Neural crest cell (in vitro differentiated cells): ENCODE measurements at regions not wholly inside any gene's neighbourhood (a gene's known extent, or its start where the extent isn't known, plus 50 kb on each side); places are given as distances from the start of the nearest gene placed in this dataset.

Experiments used
- DNase-seq: peaks from one replicate; pipeline ENCODE4 v3.0.0; 2021; ENCODE audit warnings: low read depth, mixed read lengths, low spot score
- H3K27ac Mint-ChIP-seq: one replicate; pipeline ENCODE4 v1.8.0; 2021; ENCODE audit warnings: mild to moderate bottlenecking, mixed read lengths; ENCODE audit not compliant: unreplicated experiment
- H3K27me3 Mint-ChIP-seq: 2 replicates; pipeline ENCODE4 v1.8.0; 2021; ENCODE audit warnings: low read depth, mild to moderate bottlenecking, mixed read lengths
- H3K36me3 Mint-ChIP-seq: 2 replicates; pipeline ENCODE4 v1.8.0; 2021; ENCODE audit warnings: low read depth, mild to moderate bottlenecking, mixed read lengths
- H3K4me1 Mint-ChIP-seq: 2 replicates; pipeline ENCODE4 v1.8.0; 2021; ENCODE audit warnings: mixed read lengths
- H3K4me3 Mint-ChIP-seq: one replicate; pipeline ENCODE4 v1.8.0; 2021; ENCODE audit warnings: mild to moderate bottlenecking, mixed read lengths
- H3K9me3 Mint-ChIP-seq: 2 replicates; pipeline ENCODE4 v1.8.0; 2021; ENCODE audit warnings: mixed read lengths
- CTCF ChIP-seq: fragments of 200-600 bp; sonication (generic); conservative IDR thresholded peaks from 2 replicates; pipeline ENCODE4 v1.5.0; 2021; ENCODE audit warnings: antibody characterized with exemption, mild to moderate bottlenecking

DNA sequence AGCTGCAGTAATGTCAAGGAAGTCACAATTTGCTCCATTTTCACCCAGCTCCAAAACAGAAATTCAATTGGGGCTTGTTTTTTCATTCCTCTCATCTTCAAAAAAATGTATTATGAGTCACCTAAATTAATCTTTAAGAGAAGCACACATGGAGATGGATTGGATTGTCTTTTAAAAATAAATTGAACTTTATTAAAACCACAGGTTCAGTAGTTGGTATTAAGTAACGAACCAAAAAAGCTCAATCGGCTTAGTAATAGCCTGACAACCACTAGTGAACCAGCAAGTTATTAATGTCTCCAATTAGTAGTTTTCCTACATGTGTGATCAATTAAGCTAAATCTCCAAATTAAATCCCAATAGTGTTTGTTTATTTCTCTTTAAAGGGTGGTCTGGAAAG lies 283.5 kb upstream of the GIMD1 start:
- H3K27me3 Mint-ChIP-seq = no peaks in the 10 kb centered on the region
- no peak for TF ChIP-seq CTCF
- no peak overlapping the region for H3K4me3 Mint-ChIP-seq

GRCh38 chr4:106650701-106651100 lies 282.1 kb upstream of the GIMD1 start:
- no peak for DNase-seq
- no peak overlapping the region for H3K4me3 Mint-ChIP-seq
- no peak for TF ChIP-seq CTCF
- no peaks in the 10 kb centered on the region for H3K36me3 Mint-ChIP-seq
- H3K9me3 Mint-ChIP-seq = peaks cover 9% of the 10 kb centered on the region
- H3K27ac Mint-ChIP-seq = no peak overlapping the region
- H3K4me1 Mint-ChIP-seq = no peaks in the 10 kb centered on the region
- H3K27me3 Mint-ChIP-seq = peaks cover under 1% of the 10 kb centered on the region

More for the DNA sequence above, 283.5 kb upstream of the GIMD1 start:
- Mint-ChIP-seq H3K27ac (no peak overlapping the region), H3K4me1 (no peaks in the 10 kb centered on the region), H3K9me3 (peaks cover 9% of the 10 kb centered on the region), H3K36me3 (no peaks in the 10 kb centered on the region)
- DNase-seq = no peak

DNA sequence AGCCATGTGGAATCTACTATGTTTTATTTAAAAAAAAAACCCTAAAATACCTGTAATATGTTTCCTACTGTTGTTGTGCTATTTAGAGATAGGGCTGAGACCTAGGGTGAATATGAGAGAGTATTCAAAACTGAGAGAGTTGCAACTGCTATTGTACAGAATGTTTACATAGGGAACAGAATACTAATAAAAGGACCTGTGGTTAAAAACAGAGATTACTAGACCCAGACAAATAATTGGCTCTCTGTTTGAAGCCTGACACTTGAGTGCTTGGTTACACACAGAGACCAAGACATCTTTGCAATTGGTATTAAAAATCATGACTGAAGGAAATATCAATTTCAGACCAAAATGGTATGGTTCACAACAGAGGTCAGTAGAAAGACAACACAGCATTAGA lies 278.9 kb upstream of the GIMD1 start:
- no peak for TF ChIP-seq CTCF
- Mint-ChIP-seq H3K27ac (no peak overlapping the region), H3K36me3 (no peaks in the 10 kb centered on the region), H3K9me3 (peaks cover 9% of the 10 kb centered on the region), H3K4me3 (no peak overlapping the region), H3K4me1 (no peaks in the 10 kb centered on the region), H3K27me3 (peaks cover 2% of the 10 kb centered on the region)
- DNase-seq = no peak

DNA sequence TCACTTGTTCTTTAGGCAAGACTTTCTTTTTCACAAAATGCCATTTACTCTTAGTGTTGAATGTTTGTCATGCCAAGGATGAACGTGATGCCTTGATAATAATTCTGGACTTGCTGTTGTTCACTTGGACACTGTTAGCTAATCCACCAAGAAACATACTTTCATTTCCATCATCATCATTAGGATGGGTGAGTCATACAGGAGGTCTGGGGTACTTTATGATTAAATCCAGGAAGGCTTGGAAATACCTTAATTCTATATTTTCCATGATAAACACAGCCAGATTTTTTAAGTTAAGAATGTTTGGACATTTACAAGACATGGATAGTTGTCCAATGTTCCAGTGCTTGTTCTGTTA lies 260.7 kb upstream of the GIMD1 start:
- Mint-ChIP-seq H3K4me1 (no peaks in the 10 kb centered on the region), H3K9me3 (no peaks in the 10 kb centered on the region), H3K36me3 (no peaks in the 10 kb centered on the region), H3K4me3 (no peak overlapping the region), H3K27me3 (no peaks in the 10 kb centered on the region), H3K27ac (no peak overlapping the region)
- TF ChIP-seq CTCF = no peak
- no peak for DNase-seq

DNA sequence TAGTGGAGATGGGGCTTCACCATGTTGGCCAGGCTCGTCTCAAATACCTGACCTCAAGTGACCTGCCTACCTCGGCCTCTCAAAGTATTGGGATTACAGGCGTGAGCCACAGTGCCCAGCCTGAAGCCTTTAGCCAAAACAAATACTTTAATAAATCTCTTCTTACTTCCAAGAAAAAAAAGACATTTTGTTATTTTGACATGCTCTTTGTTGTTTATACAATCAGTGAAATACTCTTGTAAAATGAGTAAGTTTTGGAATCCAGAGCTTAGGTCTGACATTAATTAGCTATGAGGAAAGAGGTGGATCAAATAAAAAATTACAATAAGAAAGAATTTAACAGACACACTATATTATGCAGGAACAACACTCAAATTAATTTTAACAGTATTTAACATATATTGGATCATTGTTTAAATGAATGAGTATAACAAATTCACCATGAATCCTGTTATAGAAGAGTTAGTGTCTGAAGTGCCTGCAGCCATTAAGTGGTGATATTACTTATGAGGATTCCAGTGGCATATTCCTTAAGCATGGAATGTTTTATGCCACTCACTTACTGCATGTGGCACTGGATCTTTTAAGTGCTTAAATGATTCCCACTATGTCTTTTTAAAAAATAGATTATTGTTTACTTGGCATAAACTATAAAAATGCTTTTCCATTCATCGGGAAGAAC lies 260.1 kb upstream of the GIMD1 start:
- no peaks in the 10 kb centered on the region for H3K4me1 Mint-ChIP-seq
- no peaks in the 10 kb centered on the region for H3K9me3 Mint-ChIP-seq

More for the DNA sequence above, 260.1 kb upstream of the GIMD1 start:
- DNase-seq = no peak
- H3K27me3 Mint-ChIP-seq = no peaks in the 10 kb centered on the region
- no peak overlapping the region for H3K27ac Mint-ChIP-seq
- TF ChIP-seq CTCF = no peak
- H3K36me3 Mint-ChIP-seq = no peaks in the 10 kb centered on the region
- H3K4me3 Mint-ChIP-seq = no peak overlapping the region
